HG03521 (cell line): ENCODE measurements at regions not wholly inside any gene's neighbourhood (a gene's known extent, or its start where the extent isn't known, plus 50 kb on each side); places are given as distances from the start of the nearest gene placed in this dataset.
"Not testable (repeated sequence)": the region's sequence is repeated elsewhere in the genome, so short reads cannot be mapped to it uniquely, and the experiment has no call there.

ENCODE experiments used
- ATAC-seq: cut with Tn5 transposase; IDR thresholded peaks from one replicate; pipeline ENCODE4 v1.9.1; 2021; ENCODE audit warnings: mild to moderate bottlenecking, moderate library complexity; ENCODE audit not compliant: unreplicated experiment

GRCh38 chr1:194069168-194069830 lies 882.9 kb upstream of the B3GALT2 start:
- no peak for ATAC-seq

DNA sequence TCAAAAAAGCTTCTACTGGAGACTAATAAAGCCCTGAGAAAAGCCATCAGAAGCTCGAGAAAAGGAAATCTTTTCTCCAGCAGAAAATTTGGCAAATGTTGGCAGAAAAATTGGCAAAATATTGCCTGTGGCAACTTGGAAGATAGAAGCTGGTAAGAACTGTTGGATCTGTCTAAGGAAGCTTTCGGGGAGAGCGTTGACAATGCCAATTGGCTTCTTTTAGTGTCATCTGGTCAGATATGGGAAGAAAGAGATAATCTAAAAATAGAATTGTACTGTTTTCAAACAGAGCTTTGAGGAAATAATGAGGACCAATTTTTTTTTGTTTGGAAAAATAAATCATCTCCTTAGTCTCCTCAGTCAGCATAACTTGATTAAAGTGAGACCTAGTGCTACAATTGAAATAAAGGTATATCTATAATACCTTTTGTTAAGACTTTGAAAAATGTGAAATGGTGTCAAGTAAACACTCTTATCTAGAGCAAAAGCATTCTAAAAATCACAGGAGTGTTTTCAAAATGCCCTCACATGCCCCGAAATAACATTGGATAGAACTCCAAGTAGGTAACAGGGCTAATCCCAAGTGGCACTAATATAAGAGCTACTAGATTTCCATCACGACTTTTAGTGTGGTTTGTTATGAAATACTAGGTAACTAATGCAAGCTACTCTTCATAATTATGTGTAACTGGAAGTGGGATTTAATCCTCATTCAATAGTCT lies 882.2 kb upstream of the B3GALT2 start:
- ATAC-seq = no peak

DNA sequence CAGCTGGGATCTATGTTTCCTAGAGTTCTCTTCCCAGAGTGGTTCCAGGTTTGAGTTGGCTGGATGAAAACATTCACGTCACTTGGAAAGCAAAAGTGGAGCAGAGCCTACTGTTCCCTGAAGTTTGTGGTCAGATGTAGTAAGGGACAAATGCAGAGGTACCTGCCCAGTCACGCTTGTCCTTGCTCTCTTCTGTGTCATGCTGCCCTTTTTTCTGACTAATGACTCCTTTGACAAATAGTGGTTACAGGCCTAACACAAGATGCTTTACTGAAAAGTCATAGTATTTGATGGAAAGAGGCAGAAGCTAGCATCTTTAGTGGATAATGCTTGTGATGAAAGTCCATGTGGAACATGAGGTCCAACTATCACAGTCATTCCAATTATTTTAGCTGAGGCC lies 881.4 kb upstream of the B3GALT2 start:
- ATAC-seq = no peak

- ATAC-seq = no peak
Observed at GRCh38 chr1:194062962-194063361, 876.5 kb upstream of the B3GALT2 start.

GRCh38 chr1:194062526-194062925 lies 876.1 kb upstream of the B3GALT2 start:
- ATAC-seq = no peak

DNA sequence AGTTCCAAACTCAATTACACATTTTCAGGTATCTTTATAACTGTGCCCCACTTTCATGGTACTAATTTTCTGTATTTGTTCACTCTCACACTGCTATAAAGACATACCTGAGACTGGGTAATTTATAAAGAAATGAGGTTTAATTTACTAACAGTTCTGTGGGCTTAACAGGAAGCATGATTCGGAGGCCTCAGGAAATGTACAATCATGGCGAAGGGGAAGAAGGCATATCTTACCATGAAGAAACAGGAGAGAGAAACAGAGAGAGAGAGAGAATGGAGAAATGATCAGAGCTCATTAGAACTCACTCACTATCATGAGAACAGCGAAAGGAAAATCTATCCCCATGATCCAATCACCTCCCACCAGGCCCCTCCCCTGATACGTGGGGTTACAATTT lies 874.1 kb upstream of the B3GALT2 start:
- ATAC-seq = no peak

- ATAC-seq = not testable (repeated sequence)
Observed at GRCh38 chr1:194058268-194058667, 871.9 kb upstream of the B3GALT2 start.

DNA sequence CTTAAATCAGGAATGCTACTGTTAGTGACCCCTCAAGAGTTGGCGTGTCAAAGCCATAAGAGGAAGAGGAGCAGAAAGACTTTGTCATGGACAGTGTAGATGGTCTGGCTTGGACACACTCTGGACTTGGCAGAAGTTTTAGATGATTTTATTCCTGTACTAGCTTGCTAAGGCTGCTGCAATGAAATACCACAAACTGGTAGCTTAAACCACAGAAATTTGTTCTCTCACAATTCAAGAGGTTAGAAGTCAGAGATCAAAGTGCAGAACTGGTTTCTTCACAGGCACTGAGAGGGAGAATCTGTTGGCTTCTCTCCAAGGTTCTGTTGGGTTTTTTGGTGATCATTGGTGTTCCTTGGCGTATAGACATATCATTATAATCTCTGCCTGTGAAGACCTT lies 869.8 kb upstream of the B3GALT2 start:
- no peak for ATAC-seq

GRCh38 chr1:194055536-194055935 lies 869.1 kb upstream of the B3GALT2 start:
- ATAC-seq = no peak

DNA sequence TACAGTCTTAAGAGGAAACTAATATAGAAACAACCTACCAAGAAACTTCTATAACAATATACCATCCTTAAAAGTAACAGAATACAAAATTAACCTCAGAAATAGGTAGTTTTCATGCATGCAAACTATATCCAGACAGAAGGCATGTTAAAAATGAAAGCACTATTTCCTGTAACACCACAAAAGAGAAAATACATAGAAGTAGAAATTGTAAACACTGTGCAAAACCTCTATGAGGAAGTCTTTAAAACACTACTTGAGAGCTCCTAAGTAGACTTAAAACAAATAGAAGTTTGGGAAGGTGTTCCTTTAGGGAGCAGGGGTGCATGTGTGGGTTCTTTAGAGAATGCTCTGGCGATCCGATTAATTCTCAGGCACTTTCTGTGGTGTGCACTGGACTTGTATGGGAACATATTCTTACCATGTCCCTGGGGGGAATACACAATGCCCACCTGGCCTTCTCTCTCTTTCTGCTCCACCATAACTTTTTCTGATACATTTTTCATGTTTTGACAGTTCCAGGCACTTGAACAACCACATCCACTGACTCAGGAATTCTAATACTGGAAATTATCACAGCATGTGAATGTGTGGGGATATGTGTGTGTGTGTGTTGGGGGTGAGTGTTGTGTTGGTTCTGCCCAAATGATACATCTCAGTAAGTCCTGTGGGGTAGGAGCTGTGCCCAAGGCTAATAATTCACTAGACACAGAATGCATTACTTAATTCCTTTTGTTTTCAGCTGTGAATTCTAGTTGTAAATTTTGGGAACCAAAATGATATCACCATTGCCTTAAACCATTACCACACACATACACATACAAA lies 866.3 kb upstream of the B3GALT2 start:
- ATAC-seq = peak; percentile 47

DNA sequence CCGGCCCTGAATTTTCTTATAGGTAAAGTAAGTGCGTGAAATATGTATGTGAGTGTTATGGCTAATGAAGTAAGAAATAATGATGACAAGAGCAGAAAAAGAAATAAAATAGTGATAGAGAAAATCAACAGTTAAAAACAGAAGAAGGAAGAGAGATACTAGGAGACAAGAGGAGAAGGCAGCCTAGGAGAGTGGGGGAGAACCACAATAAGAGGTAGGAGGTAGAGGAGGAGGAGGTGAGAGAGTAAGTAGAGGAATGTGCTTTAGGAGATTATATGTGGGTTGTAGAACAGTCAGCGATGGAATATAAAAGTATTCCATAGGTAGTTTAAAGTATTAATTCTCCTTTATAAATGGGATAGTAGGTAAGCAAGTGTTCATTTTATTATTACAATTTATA lies 861.5 kb upstream of the B3GALT2 start:
- no peak for ATAC-seq

DNA sequence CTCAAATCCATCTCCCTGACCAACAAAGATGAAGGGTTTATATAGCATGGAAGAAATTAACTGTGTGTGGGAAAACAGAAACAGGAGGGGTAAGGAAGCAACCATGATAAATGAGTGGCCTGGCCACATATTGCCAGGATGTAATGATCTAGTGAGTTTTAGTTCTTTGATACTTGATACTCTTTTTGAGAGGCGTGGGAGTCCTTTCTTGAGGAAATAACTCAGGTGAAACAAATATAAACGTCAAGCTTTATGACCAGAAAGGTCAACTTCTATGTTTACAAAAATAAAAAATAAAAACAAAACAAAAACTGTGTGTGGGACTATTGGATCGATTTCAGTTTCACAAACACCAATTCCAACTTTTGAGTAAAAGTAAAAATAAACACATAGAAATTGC lies 860.8 kb upstream of the B3GALT2 start:
- ATAC-seq = no peak

- ATAC-seq = no peak
Observed at GRCh38 chr1:194045416-194045815, 859.0 kb upstream of the B3GALT2 start.

DNA sequence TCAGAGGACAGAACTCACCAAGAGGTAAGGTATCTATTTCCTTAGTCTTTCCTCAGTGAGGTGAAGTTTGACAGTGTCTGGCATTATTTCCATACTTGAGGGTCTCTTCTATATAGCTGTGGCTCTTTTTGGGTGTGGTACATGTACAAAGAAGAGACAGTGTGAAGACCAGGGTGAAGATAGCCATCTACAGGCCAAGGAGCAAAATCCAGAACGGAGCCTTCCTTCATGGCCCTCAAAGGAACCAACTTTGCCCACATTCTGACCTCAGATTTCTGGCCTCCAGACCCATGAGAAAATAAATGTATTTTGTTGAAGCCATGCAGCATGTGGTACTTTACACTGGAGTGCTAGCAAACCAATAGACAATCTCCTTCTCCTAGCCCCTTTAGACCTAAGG lies 858.5 kb upstream of the B3GALT2 start:
- ATAC-seq = no peak

GRCh38 chr1:194043984-194044755 lies 857.8 kb upstream of the B3GALT2 start:
- no peak for ATAC-seq

- ATAC-seq = no peak
Observed at GRCh38 chr1:194042736-194043135, 856.3 kb upstream of the B3GALT2 start.

DNA sequence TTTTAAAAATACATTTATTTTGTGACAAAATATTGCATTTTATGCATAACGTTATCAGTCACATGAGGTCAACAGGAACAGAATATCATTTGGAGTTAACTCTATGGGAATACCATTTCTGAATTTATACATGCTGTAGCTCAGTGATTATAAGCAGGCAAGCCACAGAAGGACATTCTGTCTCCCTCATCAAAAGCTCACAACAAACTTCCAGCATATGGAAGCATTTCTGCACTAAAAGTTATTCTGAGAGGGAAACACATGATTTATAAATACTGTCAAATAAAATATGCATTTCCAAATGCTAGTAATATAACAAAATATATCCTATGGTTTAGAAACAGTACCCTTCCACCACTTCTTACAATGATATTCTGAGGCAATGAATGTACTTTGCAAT lies 854.1 kb upstream of the B3GALT2 start:
- no peak for ATAC-seq

DNA sequence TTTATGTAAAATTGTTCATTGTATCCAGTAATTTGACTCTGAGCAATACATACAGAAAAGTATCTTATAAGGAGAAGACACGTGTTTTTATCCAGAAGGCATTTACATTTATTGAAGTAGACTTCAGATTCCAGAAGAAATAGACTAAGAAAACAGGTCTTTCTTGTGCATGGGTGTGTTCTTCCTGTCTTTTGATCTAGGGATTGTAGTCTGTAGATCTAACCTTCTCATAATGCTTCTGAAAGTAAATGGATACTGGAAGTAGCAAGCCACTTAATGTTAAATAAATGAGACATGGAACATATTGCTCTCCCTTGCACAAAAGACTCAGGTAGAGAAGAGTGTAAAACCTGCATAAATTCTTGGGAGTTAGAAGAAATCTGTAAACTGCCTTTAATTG lies 853.2 kb upstream of the B3GALT2 start:
- no peak for ATAC-seq

DNA sequence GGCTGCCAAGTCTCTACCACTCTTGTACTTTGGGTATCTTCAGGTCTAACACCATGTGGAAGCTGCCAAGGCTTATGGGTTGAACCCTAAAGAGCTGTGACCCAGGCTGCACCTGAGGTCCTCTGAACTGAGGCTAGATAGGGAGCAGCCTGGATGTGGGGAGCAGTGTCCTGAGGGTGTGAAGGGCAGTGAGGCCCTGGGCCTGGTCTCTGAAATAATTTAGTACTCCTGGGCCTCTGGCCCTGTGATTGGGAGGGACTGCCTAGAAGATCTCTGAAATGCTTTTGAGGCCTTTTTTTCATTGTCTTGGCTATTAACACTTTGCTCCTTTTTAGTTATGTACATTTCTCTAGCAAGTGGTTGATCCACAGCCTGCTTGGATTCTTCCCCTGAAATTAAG lies 847.2 kb upstream of the B3GALT2 start:
- no peak for ATAC-seq

- ATAC-seq = no peak
Observed at GRCh38 chr1:194028002-194028401, 841.6 kb upstream of the B3GALT2 start.

GRCh38 chr1:194026422-194026821 lies 840.0 kb upstream of the B3GALT2 start:
- no peak for ATAC-seq
